LHCN-M2 (cell line): ENCODE measurements at regions not wholly inside any gene's neighbourhood (a gene's known extent, or its start where the extent isn't known, plus 50 kb on each side); places are given as distances from the start of the nearest gene placed in this dataset.
A peak's percentile ranks its signal among the peaks of the same experiment; 100 is the strongest.
"Not testable (repeated sequence)": the region's sequence is repeated elsewhere in the genome, so short reads cannot be mapped to it uniquely, and the experiment has no call there.

Experiments
- DNase-seq: peaks from one replicate; pipeline ENCODE4 v3.0.0-alpha.2; 2012; ENCODE audit warnings: low read depth

- no peak for DNase-seq
These were observed 185.2 kb downstream of the SHOX2 start for GRCh38 chr3:157920822-157921700.

GRCh38 chr3:157919319-157919887 is 186.8 kb downstream of the SHOX2 start:
- DNase-seq: no peak

GRCh38 chr3:157918402-157918801 is 187.8 kb downstream of the SHOX2 start:
- no peak for DNase-seq

- DNase-seq: no peak
These were observed 189.5 kb downstream of the SHOX2 start for GRCh38 chr3:157916672-157917071.

GRCh38 chr3:157914882-157915281 is 191.3 kb downstream of the SHOX2 start:
- DNase-seq: peak; percentile 12

GRCh38 chr3:157913741-157914150 is 192.5 kb downstream of the SHOX2 start:
- peak; percentile 30 for DNase-seq

DNA sequence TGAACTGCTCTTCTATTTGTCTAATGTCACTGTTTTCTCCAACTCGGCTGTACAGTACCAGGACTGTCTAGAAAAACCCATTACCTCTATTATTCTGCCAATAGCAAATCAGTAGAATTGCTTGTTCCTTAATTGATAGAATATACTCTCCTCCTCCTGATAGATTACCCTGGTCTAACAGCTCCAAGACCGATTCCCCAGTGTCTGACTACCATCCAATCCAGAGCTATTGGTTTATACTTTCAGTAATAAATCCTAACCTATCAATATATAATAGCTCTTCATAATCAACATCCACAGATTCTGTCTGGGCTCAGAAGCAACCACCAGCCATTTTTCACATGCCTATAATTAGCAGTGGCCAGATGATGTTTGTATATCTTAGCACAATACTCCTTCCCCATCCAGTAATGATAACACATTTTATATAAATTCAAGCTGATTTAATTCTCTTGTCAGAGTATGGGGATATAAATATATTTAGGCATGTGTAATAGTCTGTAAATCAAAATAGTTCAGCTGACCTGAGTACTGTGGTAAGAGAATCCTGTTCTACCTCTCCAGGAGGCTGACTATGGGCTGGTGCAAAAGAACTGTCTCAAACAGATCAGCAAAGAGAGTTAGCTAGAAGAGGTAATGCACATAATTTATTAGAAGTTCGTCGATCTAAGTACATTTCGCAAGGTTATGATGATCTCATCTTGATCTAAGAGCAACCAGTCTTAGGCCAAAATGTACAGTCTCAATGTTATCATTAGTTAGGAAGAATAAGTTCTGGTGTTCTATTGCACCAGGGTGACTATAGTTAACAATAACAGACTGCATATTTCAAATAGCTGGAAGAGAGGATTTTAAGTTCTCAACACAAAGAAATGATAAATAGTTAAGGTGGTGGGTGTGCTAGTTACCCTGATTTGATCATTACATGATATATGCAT is 193.4 kb downstream of the SHOX2 start:
- no peak for DNase-seq

DNA sequence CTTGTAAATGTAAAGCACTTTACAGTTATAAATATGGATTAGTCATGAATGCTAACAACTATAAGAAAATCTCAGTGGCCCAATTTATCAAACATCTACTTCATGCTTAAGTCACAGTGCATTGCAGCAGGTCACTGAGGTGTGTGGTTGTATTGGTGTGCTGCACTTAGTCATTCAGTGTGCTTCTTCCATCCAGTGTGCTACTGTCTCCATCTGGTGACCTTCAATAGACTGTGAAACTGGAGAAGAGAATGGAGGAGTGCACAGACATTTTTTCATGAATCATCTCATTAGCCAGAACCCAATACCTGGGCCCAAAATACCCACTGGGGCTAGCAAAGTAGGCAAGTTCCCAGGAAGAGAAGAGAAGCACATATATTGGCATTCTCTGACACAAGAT is 199.6 kb downstream of the SHOX2 start:
- DNase-seq: peak; percentile 3

DNA sequence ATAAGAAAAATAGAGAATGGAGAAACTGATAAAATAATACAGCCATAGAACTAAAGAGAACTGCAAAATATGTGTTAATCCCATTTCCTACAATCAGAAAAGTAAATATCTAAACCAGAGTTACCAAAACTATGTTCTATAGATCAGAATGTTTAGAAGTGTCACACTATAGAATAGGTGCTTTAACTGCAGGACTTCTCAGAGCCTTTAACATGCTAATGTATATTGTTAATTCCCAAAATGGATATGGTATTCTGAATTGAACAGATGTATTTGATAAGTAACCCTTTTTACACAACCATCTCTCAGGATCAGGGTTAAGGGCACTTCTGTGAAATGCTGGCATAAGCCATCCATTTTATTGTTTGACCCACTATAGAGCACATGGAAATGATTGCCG is 200.3 kb downstream of the SHOX2 start:
- DNase-seq: no peak

DNA sequence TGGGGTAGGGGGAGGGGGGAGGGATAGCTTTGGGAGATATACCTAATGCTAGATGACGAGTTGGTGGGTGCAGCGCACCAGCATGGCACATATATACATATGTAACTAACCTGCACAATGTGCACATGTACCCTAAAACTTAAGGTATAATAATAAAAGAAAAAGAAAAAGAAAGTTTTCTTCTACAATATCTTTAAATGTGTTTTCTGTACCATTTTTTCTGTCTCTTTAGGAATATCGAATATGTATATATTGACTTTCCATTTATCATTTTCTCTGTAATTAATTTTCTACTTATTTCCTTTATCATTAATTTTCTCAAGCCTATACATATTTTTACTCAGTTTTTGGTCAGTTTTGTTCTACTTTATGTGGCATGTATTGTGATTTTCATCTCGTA is 203.5 kb downstream of the SHOX2 start:
- DNase-seq: not testable (repeated sequence)

GRCh38 chr3:157888040-157888439 is 218.2 kb downstream of the SHOX2 start:
- DNase-seq: peak; percentile 10

DNA sequence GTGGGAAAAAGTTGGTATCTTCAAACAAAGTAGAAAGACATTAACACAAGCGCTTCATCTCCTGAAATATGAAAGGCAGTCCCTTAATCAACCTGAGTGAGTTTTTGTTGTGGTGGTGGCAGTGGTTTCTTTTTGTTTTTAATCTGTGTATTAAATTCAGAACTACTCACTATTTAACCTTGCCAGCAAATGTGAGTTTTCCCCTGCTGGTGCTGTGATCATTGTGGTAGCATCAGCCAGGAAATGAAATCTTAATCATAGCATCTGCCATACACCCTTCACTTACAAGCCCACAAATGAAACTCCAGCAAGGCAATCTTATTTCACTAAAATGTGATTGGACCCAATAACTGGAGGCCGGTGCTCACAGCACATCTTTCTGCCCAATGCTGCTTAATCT is 229.7 kb downstream of the SHOX2 start:
- no peak for DNase-seq

DNA sequence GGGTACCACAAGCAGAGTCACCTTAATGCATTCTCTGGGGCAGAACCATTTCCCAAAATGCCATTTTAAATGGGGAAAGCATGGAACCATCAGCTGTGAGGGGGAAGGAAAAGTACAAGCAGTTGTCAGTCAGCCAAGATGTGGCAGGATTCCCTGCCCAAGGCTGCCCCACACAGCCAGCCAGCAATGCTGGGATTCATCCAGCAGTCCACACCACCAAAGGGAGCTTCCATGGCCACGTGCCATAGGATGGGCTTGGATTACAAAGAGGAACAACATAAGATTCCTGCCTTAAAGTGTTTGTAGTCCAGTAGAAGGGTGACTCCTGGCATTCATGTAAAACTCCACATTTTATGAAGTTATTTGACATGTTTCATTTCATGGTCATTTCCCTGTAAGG is 233.3 kb downstream of the SHOX2 start:
- peak; percentile 16 for DNase-seq

DNA sequence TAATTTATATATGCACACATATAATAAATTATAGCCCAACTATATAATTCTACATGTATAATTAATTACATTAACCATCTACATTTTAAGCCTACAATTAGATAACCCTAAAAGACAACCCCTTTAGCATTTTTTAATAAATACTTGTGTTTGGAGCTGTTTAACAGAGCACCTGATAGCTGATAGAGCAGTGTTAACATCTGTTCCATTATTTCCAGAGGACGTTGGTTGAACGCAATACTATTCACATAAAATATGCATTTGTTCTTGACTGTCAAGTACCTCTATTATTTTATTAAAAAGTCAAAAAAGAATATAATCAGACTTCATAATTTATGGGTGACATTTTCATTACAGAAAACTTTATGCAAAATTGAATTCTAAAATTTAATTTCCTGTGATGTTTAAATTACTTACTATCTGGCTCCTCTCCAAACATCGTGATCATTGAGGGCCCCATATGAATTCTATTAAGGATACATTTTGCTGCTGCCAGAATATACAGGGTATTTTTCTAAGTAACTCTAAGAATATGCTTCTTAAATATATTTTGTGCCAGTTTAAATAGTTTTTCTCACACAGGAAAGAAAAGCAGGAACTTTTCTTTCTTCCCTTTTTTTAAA is 234.3 kb downstream of the SHOX2 start:
- DNase-seq: no peak

DNA sequence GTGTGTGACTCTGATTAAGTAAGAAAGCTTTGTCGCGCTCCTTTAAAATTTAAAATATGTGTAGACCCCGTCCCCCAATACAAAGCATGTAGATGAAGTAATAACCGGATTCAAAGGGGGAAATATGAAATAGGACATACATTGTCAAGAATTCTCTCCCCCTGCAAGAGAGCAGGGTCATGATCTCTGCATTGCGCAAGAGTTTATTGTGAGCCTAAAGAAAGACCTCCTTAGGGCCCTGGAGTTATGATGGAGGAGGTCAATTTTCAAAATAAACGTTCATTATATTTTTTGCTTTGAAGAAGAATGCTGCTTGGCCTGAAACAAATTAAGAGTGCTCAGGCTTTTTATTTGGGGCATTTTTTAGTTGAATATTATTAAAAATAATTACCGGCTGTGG is 235.0 kb downstream of the SHOX2 start:
- no peak for DNase-seq

- DNase-seq: no peak
These were observed 237.3 kb downstream of the SHOX2 start for GRCh38 chr3:157868946-157869345.

GRCh38 chr3:157868196-157868595 is 238.0 kb downstream of the SHOX2 start:
- peak; percentile 20 for DNase-seq

GRCh38 chr3:157865352-157866000 is 240.7 kb downstream of the SHOX2 start:
- DNase-seq: peak; percentile 5

- no peak for DNase-seq
These were observed 245.0 kb downstream of the SHOX2 start for GRCh38 chr3:157861076-157861765.

DNA sequence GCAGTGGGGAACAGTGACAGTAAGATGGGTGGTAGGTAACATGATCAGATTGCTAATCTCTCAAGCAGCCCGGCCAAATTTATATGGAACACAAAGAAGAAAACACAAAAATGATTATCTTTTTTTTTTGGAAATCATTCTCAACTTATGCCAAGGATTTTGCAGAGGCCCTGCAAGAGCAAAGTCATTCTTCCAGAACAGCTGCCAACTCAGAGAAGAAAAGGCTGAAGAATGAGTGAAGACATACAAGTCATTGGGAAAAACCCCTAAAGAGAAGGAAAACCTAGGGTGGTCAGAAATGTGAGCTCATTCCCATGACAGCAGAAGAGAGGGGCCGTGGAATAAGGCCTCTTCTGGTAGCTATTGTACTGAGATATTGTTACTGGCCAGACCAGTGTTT is 246.7 kb downstream of the SHOX2 start:
- DNase-seq: no peak

GRCh38 chr3:157858821-157859220 is 247.4 kb downstream of the SHOX2 start:
- DNase-seq: no peak
